MCF 10A (cell line): ENCODE measurements at regions not wholly inside any gene's neighbourhood (a gene's known extent, or its start where the extent isn't known, plus 50 kb on each side); places are given as distances from the start of the nearest gene placed in this dataset.

Experiments
- BruUV-seq: library from RNA; stranded (reverse); fragments of 400-500 nt; replicated peaks from 2 replicates; lab custom pipeline; 2021; lab: Mats Ljungman, UMichigan
- CTCF ChIA-PET: fragments of 300-600 bp; sonication (Branson Sonifier 250); formaldehyde crosslinking; extraction: SDS; loops from one replicate; lab custom pipeline; 2021; ENCODE audit warnings: antibody characterized with exemption, inconsistent platforms; lab: Yijun Ruan, JAX
- POLR2A ChIA-PET: fragments of 300-600, 350-650 bp; sonication (Branson Sonifier 250); formaldehyde crosslinking; extraction: SDS; loops from one replicate; lab custom pipeline; 2020; ENCODE audit warnings: antibody characterized with exemption, inconsistent platforms; lab: Yijun Ruan, JAX
- DNase-seq: peaks from one replicate; pipeline ENCODE4 v3.0.0-alpha.2; 2018; ENCODE audit not compliant: unreplicated experiment
- H3K27ac Mint-ChIP-seq: one replicate; pipeline ENCODE4 v1.8.0; 2022; ENCODE audit warnings: mild to moderate bottlenecking, low read depth, mixed read lengths; ENCODE audit not compliant: unreplicated experiment
- H3K27me3 Mint-ChIP-seq: one replicate; pipeline ENCODE4 v1.8.0; 2022; ENCODE audit warnings: mixed read lengths; ENCODE audit not compliant: insufficient read depth, unreplicated experiment
- H3K36me3 Mint-ChIP-seq: one replicate; pipeline ENCODE4 v1.8.0; 2022; ENCODE audit warnings: mild to moderate bottlenecking, moderate library complexity, mixed read lengths; ENCODE audit not compliant: insufficient read depth, unreplicated experiment
- H3K4me1 Mint-ChIP-seq: one replicate; pipeline ENCODE4 v1.8.0; 2022; ENCODE audit warnings: mixed read lengths; ENCODE audit not compliant: insufficient read depth, unreplicated experiment
- H3K4me3 Mint-ChIP-seq: one replicate; pipeline ENCODE4 v1.8.0; 2022; ENCODE audit warnings: mild to moderate bottlenecking, moderate library complexity, mixed read lengths; ENCODE audit not compliant: unreplicated experiment
- H3K9me3 Mint-ChIP-seq: one replicate; pipeline ENCODE4 v1.8.0; 2022; ENCODE audit warnings: mixed read lengths; ENCODE audit not compliant: unreplicated experiment
- intact Hi-C: fragments of 100-400 bp; cut with micrococcal nuclease; formaldehyde crosslinking; loops from 2 replicates; pipeline ENCODE4 v1.14.1; 2022
- TF ChIP-seq, protein P1 (sequence below): fragments of 200-600 bp; IDR thresholded peaks from one replicate; pipeline ENCODE4 v1.8.0; 2022; ENCODE audit warnings: antibody characterized with exemption, mild to moderate bottlenecking; ENCODE audit not compliant: unreplicated experiment

DNA sequence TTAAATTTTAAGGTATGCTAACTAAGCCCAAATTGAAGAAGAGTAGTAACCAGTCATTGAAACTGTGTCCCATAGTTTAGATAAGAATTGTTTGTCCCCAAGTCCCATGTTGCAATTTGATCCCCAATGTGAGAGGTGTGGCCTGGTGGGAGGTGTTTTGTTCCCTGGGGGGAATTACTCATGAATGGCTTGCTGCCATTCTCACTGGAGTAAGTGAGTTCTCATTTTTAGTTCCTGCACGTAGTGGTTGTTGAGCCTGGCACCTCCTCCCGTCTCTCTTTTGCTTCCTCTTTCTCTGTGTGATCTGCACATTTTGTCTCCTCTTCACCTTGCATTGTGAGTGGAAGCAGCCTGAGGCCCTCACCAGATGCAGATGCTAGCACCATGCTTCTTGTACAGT, 1271.0 kb downstream of the NSUN3 start:
- intact Hi-C loops, result no loop called here
- no peaks in the 10 kb centered on the region for H3K4me1 Mint-ChIP-seq
- CTCF ChIA-PET, result no interaction called here
- no TSS peak for BruUV-seq
- peaks cover 59% of the 10 kb centered on the region for H3K27me3 Mint-ChIP-seq
- POLR2A ChIA-PET, result no interaction called here
- H3K27ac Mint-ChIP-seq, result no peak overlapping the region
- TF ChIP-seq, protein P1, sequence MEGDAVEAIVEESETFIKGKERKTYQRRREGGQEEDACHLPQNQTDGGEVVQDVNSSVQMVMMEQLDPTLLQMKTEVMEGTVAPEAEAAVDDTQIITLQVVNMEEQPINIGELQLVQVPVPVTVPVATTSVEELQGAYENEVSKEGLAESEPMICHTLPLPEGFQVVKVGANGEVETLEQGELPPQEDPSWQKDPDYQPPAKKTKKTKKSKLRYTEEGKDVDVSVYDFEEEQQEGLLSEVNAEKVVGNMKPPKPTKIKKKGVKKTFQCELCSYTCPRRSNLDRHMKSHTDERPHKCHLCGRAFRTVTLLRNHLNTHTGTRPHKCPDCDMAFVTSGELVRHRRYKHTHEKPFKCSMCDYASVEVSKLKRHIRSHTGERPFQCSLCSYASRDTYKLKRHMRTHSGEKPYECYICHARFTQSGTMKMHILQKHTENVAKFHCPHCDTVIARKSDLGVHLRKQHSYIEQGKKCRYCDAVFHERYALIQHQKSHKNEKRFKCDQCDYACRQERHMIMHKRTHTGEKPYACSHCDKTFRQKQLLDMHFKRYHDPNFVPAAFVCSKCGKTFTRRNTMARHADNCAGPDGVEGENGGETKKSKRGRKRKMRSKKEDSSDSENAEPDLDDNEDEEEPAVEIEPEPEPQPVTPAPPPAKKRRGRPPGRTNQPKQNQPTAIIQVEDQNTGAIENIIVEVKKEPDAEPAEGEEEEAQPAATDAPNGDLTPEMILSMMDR, result no peak
- peak; percentile 30 for DNase-seq
- peaks cover 7% of the 10 kb centered on the region for H3K9me3 Mint-ChIP-seq
- no peaks in the 10 kb centered on the region for H3K36me3 Mint-ChIP-seq
- no peak overlapping the region for H3K4me3 Mint-ChIP-seq

GRCh38 chr3:95334461-95334860, 1271.6 kb downstream of the NSUN3 start:
- TF ChIP-seq, protein P1, result no peak
- DNase-seq, result no peak
- Mint-ChIP-seq H3K9me3 (peaks cover 7% of the 10 kb centered on the region), H3K27me3 (peaks cover 60% of the 10 kb centered on the region), H3K36me3 (no peaks in the 10 kb centered on the region), H3K4me3 (no peak overlapping the region), H3K27ac (no peak overlapping the region), H3K4me1 (no peaks in the 10 kb centered on the region)
- intact Hi-C loops, result no loop called here
- CTCF ChIA-PET, result no interaction called here
- POLR2A ChIA-PET, result no interaction called here
- BruUV-seq, result no TSS peak

DNA sequence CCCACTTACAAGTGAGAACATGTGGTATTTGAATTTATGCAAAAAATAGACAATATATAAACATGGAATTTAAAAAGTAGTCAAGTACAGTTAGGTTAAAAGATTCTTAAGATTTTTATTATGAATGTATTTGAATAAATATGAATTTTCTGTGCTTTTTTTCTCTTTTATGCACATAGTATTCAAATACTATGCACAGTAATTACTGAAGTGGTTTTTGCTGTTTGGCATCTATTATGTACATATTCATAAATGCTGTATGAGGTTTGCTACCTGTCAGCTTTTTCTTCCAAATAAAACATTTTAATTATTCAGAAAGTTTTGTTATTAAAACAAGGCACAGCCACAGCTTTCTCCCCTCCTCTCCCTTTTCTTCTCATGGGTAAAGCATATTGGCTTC, 1272.7 kb downstream of the NSUN3 start:
- intact Hi-C loops, result no loop called here
- DNase-seq, result no peak
- H3K27me3 Mint-ChIP-seq, result peaks cover 59% of the 10 kb centered on the region
- H3K27ac Mint-ChIP-seq, result no peak overlapping the region
- ChIA-PET POLR2A (no interaction called here), CTCF (no interaction called here)
- TF ChIP-seq, protein P1, result no peak
- no peaks in the 10 kb centered on the region for H3K36me3 Mint-ChIP-seq
- no TSS peak for BruUV-seq
- H3K9me3 Mint-ChIP-seq, result peaks cover 3% of the 10 kb centered on the region
- H3K4me1 Mint-ChIP-seq, result no peaks in the 10 kb centered on the region
- H3K4me3 Mint-ChIP-seq, result no peak overlapping the region

DNA sequence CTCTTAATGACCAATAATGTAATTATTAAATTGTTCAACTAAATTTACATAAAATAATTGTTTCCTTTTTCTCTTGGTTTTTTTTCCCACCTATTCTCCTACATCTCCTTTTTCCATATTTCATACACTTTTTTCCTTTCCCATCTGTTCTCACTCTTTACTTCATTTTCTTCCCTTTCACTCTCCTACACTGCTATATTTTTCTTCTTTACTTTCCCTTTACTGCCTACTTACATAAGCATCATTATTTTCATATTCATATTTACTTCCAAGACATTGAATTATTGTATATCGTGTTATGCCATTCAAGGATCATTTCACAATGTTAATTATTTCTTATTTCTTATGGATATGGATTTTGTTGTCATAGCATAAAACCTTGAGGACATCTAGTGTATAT, 1275.6 kb downstream of the NSUN3 start:
- no TSS peak for BruUV-seq
- intact Hi-C loops, result no loop called here
- no peak for DNase-seq
- ChIA-PET CTCF (no interaction called here), POLR2A (no interaction called here)
- no peaks in the 10 kb centered on the region for H3K4me1 Mint-ChIP-seq
- TF ChIP-seq, protein P1, result no peak
- H3K36me3 Mint-ChIP-seq, result no peaks in the 10 kb centered on the region
- H3K27ac Mint-ChIP-seq, result no peak overlapping the region
- no peaks in the 10 kb centered on the region for H3K9me3 Mint-ChIP-seq
- H3K4me3 Mint-ChIP-seq, result no peak overlapping the region
- peaks cover 84% of the 10 kb centered on the region for H3K27me3 Mint-ChIP-seq
